ENCODE measurements at regions not wholly inside any gene's neighbourhood (a gene's known extent, or its start where the extent isn't known, plus 50 kb on each side); places are given as distances from the start of the nearest gene placed in this dataset.

DNA sequence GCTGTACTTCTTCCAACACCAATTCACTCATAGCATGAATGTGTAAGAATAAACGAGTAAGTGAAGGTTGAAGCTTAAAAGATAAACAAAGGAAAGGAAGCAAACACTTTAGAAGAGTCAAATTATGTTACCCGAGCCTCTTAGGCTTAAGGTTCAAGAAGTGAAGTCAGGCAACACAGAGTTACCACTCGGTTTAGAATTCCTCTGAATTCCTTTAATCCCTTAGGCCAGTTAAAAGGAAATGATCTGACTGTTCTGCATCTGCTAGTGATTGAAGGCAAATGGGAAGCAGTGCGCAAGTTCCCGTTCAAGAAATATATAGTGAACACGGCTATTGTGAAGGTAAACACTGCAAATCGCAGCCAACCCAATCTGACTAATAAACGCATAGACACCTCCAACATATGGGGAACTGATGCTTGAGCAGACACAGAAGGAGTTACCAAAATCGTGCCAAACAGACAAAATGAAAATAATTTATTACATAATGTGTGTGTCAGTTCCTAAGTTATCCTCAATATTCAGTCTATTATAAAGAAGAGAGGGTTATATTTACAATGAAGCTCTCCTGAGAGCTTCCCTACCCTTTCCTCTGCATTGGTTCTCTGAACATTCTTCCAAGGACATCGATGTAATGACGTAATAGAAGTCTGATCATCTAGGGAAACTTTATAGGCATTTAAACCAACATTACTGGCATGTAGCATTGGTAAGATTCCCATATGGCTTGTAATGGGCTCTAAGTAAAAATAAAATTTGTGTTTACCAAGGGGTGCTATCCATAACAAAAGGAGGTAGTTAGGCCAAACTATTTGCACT, 837.1 kb upstream of the ZNF608 start:
- Histone ChIP-seq H2AFZ (ENCODE audit: low read depth, low read length) (no peak overlapping the region), H3K4me1 (ENCODE audit: control insufficient read depth, extremely low read depth, insufficient read depth, low read length) (no peaks in the 10 kb centered on the region), H3K79me2 (ENCODE audit: control insufficient read depth, insufficient read depth, low read length) (no peaks in the 10 kb centered on the region), H3K4me3 (replicated peaks in 1 of 3; ENCODE audit: insufficient read depth in 1 of 3, low read depth in 1 of 3, low read length in 3 of 3) (no peak overlapping the region), H3K27me3 (ENCODE audit: control insufficient read depth in 2 of 2, insufficient read depth in 2 of 2, low read length in 2 of 2) (no peaks in the 10 kb centered on the region), H3K27ac (ENCODE audit: insufficient read depth, low read depth, low read length) (no peak overlapping the region), H3K9ac (replicated peaks; ENCODE audit: extremely low read depth, insufficient read depth, low read length) (no peak overlapping the region), H4K20me1 (replicated peaks; ENCODE audit: control insufficient read depth, extremely low read depth, insufficient read depth, low read length) (no peaks in the 10 kb centered on the region), H3K4me2 (ENCODE audit: insufficient read depth, low read length) (no peak overlapping the region), H3K9me3 (replicated peaks; ENCODE audit: control insufficient read depth, insufficient read depth, low read length) (no peaks in the 10 kb centered on the region), H3K9me1 (replicated peaks; ENCODE audit: control insufficient read depth, extremely low read depth, insufficient read depth, low read length) (no peaks in the 10 kb centered on the region), H3K36me3 (ENCODE audit: control insufficient read depth in 2 of 2, extremely low read depth in 1 of 2, insufficient read depth in 2 of 2, low read length in 2 of 2) (no peaks in the 10 kb centered on the region)
- DNase-seq (ENCODE audit: low read depth, low spot score) (no peak), FAIRE-seq (no peak)
- no TSS peak for BruUV-seq (replicated peaks)
- intact Hi-C loops (cut with micrococcal nuclease) (no loop called here), dilution Hi-C loops (cut with MboI; ENCODE audit: extremely low pct_ligation_motif_present, low sequenced_read_pairs) (no loop called here)
- no peak for TF ChIP-seq GATA2 (IDR thresholded peaks at IDR 0.05; ENCODE audit: insufficient read depth, insufficient read length, low read depth, low read length)
- TF ChIP-seq, protein P1, sequence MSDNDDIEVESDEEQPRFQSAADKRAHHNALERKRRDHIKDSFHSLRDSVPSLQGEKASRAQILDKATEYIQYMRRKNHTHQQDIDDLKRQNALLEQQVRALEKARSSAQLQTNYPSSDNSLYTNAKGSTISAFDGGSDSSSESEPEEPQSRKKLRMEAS (IDR thresholded peaks at IDR 0.05; ENCODE audit: insufficient read depth, insufficient read length), result no peak
- TF ChIP-seq POLR2A (IDR thresholded peaks at IDR 0.05; ENCODE audit: low read depth, low read length), result no peak
- TF ChIP-seq EZH2 (IDR thresholded peaks at IDR 0.05; ENCODE audit: borderline replicate concordance, low read depth, low read length, severe bottlenecking), result no peak
- TF ChIP-seq, protein P2, sequence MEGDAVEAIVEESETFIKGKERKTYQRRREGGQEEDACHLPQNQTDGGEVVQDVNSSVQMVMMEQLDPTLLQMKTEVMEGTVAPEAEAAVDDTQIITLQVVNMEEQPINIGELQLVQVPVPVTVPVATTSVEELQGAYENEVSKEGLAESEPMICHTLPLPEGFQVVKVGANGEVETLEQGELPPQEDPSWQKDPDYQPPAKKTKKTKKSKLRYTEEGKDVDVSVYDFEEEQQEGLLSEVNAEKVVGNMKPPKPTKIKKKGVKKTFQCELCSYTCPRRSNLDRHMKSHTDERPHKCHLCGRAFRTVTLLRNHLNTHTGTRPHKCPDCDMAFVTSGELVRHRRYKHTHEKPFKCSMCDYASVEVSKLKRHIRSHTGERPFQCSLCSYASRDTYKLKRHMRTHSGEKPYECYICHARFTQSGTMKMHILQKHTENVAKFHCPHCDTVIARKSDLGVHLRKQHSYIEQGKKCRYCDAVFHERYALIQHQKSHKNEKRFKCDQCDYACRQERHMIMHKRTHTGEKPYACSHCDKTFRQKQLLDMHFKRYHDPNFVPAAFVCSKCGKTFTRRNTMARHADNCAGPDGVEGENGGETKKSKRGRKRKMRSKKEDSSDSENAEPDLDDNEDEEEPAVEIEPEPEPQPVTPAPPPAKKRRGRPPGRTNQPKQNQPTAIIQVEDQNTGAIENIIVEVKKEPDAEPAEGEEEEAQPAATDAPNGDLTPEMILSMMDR (IDR thresholded peaks at IDR 0.05; ENCODE audit: extremely low read depth in 1 of 2, insufficient read depth in 1 of 2, low read depth in 1 of 2, low read length in 2 of 2), result no peak
- no peak for TF ChIP-seq POLR2AphosphoS5 (IDR thresholded peaks at IDR 0.05; ENCODE audit: insufficient read depth, low read depth, low read length)
- TF ChIP-seq JUN (IDR thresholded peaks at IDR 0.05; ENCODE audit: borderline replicate concordance, insufficient read depth, insufficient read length, low read depth), result no peak
- TF ChIP-seq MYC (IDR thresholded peaks at IDR 0.05; ENCODE audit: low read depth, low read length), result no peak
- no peak for TF ChIP-seq FOS (IDR thresholded peaks at IDR 0.05; ENCODE audit: borderline replicate concordance, insufficient read depth, low read length)
- POLR2A ChIA-PET, result no interaction called here
- CTCF ChIA-PET, result no interaction called here

Data from endothelial cell of umbilical vein (primary cell).